Right lobe of liver (tissue), 4 donors: ENCODE measurements at regions not wholly inside any gene's neighbourhood (a gene's known extent, or its start where the extent isn't known, plus 50 kb on each side); places are given as distances from the start of the nearest gene placed in this dataset.

ENCODE experiments used
- POLR2A ChIP-seq: fragments of 450-650 bp; IDR thresholded peaks from one replicate; pipeline ENCODE4 v1.6.1; 2017; ENCODE audit warnings: antibody characterized with exemption, mild to moderate bottlenecking
- TF ChIP-seq, protein P1 (sequence below), 4 donors: fragments of 200-600 bp in 3 of 4; fragments of 450-650 bp in 1 of 4; IDR thresholded peaks; one replicate each; pipeline versions ENCODE4 v1.5.1 to v1.8.0; 2016 to 2022; ENCODE audit warnings: antibody characterized with exemption in 4 of 4, mild to moderate bottlenecking in 2 of 4
- donor health status: DM: no; HTN: no; CAD: no.
- donor health status: DM: no; HTN: no; CAD: no.
- donor health status: DM: no; HTN: yes; CAD: no.

DNA sequence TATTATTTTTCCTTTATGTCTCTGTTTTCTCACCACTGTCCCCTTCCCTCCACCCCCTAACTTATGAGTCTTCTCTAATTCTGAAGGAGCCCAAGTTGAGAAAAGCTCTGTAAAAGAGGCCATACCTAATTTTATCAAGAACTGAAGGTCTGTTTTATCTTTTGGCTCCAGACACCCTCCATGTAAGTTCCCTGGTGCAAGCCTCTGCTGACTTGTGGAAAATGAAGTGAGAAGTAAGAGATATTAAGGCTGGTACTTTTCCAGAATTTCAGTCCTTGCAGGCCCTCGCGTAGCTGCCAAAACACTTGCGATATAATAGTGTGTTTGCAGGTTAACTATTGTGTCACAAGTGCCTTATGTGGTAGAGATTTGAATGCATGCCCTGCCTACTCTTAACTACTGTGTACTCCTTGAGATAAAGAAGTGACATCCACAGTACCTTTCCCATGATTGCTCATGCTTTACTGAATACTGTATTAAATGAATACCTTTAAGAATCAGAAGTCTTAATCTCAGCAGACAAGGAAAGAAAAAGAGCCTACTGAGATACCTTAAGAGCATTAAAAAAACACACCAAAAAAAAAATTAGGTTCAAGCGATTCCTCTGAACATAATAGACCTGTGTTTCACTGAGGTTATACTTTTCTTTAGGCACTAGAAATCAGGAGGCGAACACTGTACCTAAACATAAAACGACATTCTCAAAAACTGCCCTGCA lies 143.6 kb upstream of the ZNF184 start:
- TF ChIP-seq POLR2A, result no peak
- TF ChIP-seq, protein P1, sequence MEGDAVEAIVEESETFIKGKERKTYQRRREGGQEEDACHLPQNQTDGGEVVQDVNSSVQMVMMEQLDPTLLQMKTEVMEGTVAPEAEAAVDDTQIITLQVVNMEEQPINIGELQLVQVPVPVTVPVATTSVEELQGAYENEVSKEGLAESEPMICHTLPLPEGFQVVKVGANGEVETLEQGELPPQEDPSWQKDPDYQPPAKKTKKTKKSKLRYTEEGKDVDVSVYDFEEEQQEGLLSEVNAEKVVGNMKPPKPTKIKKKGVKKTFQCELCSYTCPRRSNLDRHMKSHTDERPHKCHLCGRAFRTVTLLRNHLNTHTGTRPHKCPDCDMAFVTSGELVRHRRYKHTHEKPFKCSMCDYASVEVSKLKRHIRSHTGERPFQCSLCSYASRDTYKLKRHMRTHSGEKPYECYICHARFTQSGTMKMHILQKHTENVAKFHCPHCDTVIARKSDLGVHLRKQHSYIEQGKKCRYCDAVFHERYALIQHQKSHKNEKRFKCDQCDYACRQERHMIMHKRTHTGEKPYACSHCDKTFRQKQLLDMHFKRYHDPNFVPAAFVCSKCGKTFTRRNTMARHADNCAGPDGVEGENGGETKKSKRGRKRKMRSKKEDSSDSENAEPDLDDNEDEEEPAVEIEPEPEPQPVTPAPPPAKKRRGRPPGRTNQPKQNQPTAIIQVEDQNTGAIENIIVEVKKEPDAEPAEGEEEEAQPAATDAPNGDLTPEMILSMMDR (IDR thresholded peaks at IDR 0.05), result no peak
